HUES64 (cell line): ENCODE measurements at regions not wholly inside any gene's neighbourhood (a gene's known extent, or its start where the extent isn't known, plus 50 kb on each side); places are given as distances from the start of the nearest gene placed in this dataset.

Experiments used
- H3K27ac ChIP-seq: 2 replicates; pipeline ENCODE4 v1.7.0; 2013; ENCODE audit warnings: low read depth, low read length, inconsistent platforms
- H3K27me3 ChIP-seq: 2 replicates; pipeline ENCODE4 v1.6.1; 2013; ENCODE audit warnings: mild to moderate bottlenecking, low read length; ENCODE audit not compliant: insufficient read depth
- H3K36me3 ChIP-seq: 2 replicates; pipeline ENCODE4 v1.6.1; 2013; ENCODE audit warnings: mild to moderate bottlenecking, low read length; ENCODE audit not compliant: insufficient read depth
- H3K4me1 ChIP-seq: 2 replicates; pipeline ENCODE4 v1.6.1; 2013; ENCODE audit warnings: mild to moderate bottlenecking, low read length, moderate library complexity; ENCODE audit not compliant: insufficient read depth
- H3K4me3 ChIP-seq: 2 replicates; pipeline ENCODE4 v1.5.1; 2013; ENCODE audit warnings: mild to moderate bottlenecking, low read length, moderate library complexity
- H3K9ac ChIP-seq: 2 replicates; pipeline ENCODE4 v1.6.1; 2013; ENCODE audit warnings: mild to moderate bottlenecking, low read depth, low read length
- H3K9me3 ChIP-seq: 2 replicates; pipeline ENCODE4 v1.6.1; 2013; ENCODE audit warnings: low read depth, low read length; ENCODE audit not compliant: insufficient read depth
- WGBS: fragments of 150-250, 120-280 bp; methylation state at CpG from one replicate; pipeline ENCODE4 v1.1.7; 2013; ENCODE audit warnings: missing lambda C conversion rate; 5-methylcytosine and 5-hydroxymethylcytosine counted together

DNA sequence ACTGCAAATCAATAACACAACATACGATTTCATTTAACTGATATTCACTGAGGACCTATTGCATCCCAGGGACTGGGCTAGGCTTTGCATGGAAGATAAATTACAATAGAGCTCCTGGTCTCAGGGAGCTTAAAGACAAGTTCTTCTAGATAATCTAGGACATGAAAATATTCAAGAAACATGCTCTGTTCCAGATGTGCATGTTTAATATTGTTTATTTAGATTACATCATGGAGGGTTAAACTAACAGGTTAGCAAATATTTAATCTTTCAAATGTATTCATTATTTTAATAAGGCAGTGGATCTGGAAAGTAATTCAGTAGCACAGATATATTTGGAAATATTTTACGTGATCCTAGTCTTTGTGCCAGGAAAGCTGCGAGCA, 2430.3 kb downstream of the PCDH7 start:
- no peak overlapping the region for H3K9ac ChIP-seq
- no peak overlapping the region for H3K27ac ChIP-seq
- 98% methylated on average over 3 of the region's 3 CpGs for WGBS
- no peaks in the 10 kb centered on the region for H3K36me3 ChIP-seq
- H3K9me3 ChIP-seq = no peaks in the 10 kb centered on the region
- no peak overlapping the region for H3K4me3 ChIP-seq
- no peaks in the 10 kb centered on the region for H3K4me1 ChIP-seq
- no peaks in the 10 kb centered on the region for H3K27me3 ChIP-seq

DNA sequence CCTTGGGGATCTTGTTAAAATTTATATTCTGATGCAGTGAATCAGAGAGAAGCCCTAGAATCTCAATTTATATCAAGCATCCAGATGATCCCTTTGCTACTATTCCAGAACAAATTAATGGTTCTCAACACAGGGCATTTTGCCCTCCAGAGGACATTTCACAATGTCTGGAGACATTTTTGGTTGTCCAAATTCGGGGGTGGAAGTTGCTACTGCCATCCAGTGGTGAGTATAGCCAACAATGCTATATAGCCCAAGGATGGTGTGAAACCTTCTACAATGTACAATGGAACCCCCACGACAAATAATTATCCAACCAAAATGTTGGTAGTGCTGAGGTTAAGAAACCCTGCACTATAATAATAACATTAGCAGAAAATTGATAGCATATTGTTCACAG, 2440.0 kb downstream of the PCDH7 start:
- Histone ChIP-seq H3K4me1 (no peaks in the 10 kb centered on the region), H3K27ac (no peak overlapping the region), H3K4me3 (no peak overlapping the region), H3K27me3 (no peaks in the 10 kb centered on the region), H3K9me3 (no peaks in the 10 kb centered on the region), H3K36me3 (no peaks in the 10 kb centered on the region), H3K9ac (no peak overlapping the region)
- 43% methylated on average over 1 of the region's 2 CpGs for WGBS

DNA sequence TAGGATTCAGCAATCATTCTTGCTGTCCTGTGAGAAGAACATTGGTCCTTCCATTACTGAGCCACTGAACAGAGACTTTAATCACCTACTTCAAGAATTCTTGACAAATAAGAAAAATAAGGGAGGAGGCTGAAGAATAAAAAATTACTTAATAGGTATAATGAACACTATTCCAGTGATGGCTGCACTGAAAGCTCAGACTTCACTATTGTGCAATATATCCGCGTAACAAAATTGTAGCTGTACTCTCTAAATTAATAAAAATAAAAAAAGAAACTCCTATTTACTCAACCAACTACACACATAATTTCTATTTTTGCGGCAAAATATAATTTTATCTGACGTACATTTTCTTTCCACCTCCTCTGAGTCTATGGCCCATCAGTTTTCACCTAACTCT, 2441.0 kb downstream of the PCDH7 start:
- Histone ChIP-seq H3K36me3 (no peaks in the 10 kb centered on the region), H3K4me1 (no peaks in the 10 kb centered on the region), H3K4me3 (no peak overlapping the region), H3K9me3 (no peaks in the 10 kb centered on the region), H3K9ac (no peak overlapping the region), H3K27ac (no peak overlapping the region), H3K27me3 (no peaks in the 10 kb centered on the region)
- WGBS = 94% methylated on average over 4 of the region's 4 CpGs

DNA sequence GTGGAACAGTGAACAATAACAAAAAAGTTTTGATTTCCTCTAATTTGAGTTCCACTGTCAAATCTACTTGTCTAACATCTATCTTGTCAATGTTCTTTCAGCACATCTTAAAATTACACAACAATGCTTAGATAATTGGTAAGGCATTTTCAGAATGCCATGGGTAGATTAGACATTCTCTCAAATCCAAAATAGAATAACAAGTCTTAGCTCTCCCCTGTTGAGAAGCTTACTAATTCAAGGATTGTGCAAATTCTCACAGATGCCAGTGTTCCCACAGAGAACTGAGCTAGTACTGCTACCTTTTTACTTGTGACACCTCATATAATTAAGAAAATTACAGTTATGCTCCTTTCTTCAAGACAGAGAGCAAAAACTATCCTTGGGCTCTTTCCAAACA, 2442.0 kb downstream of the PCDH7 start:
- H3K27me3 ChIP-seq = no peaks in the 10 kb centered on the region
- no peaks in the 10 kb centered on the region for H3K36me3 ChIP-seq
- no peak overlapping the region for H3K9ac ChIP-seq
- no peaks in the 10 kb centered on the region for H3K9me3 ChIP-seq
- H3K27ac ChIP-seq = no peak overlapping the region
- no peaks in the 10 kb centered on the region for H3K4me1 ChIP-seq
- H3K4me3 ChIP-seq = no peak overlapping the region

DNA sequence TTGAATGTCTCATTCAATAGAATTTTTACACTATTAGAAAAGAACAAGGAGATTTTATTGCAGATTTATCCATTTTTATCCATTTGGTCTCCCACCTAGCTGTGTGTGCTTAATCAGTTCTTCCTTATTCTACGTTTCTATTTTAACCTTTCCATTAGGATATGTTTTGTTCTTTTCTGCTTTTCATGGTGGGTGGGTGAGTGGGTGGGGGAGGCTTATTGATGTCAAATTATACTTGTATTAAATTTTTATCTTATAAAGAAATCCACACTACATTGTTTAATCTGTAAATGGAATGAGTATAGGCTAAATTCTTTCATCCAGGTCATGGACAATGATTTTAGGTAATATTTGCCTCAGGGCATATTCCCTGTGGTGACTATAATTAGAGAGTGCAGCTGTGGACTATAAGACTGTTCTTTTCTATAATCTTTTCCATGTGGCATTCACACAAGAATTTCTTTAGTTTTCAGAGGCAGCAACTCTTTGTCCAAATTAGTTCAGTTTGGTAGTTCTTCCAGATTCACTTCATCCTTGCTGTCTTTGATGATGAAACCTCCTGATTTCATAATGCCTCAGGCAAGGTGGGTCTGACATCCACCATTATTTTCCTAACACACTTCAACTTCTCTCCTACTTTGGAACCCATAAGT, 2451.8 kb downstream of the PCDH7 start:
- WGBS = no CpG with 5 or more reads among the region's 1 CpG
- H3K4me3 ChIP-seq = no peak overlapping the region

DNA sequence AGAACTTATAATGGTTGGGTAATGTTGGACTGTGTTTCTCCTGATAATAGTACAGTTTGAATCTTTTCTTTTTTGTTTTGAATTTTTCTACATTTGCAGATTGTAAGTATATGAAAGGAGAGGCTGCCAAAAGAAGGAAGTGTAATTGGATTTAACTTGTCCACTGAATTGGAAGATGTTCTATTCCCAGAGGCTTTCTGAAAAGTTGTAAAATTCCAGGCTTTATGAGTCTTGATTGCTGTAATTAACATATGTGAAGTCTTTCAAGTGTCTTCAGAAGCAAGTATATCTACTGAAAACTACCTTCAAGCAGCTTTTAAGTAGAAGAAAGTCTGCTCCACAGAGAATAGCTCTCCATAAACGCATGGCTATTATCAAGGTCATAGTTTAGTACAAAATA, 2456.4 kb downstream of the PCDH7 start:
- Histone ChIP-seq H3K4me1 (0 out of 2 replicates have a peak, but pooled peaks cover 12% of the 10 kb centered on the region), H3K27ac (no peak overlapping the region), H3K9ac (no peak overlapping the region), H3K36me3 (no peaks in the 10 kb centered on the region), H3K9me3 (no peaks in the 10 kb centered on the region), H3K27me3 (no peaks in the 10 kb centered on the region), H3K4me3 (no peak overlapping the region)
- no CpG with 5 or more reads among the region's 1 CpG for WGBS

More for the DNA sequence above, 2451.8 kb downstream of the PCDH7 start:
- Histone ChIP-seq H3K36me3 (no peaks in the 10 kb centered on the region), H3K9ac (no peak overlapping the region), H3K9me3 (no peaks in the 10 kb centered on the region), H3K4me1 (0 out of 2 replicates have a peak, but pooled peaks cover 11% of the 10 kb centered on the region), H3K27ac (no peak overlapping the region), H3K27me3 (no peaks in the 10 kb centered on the region)

DNA sequence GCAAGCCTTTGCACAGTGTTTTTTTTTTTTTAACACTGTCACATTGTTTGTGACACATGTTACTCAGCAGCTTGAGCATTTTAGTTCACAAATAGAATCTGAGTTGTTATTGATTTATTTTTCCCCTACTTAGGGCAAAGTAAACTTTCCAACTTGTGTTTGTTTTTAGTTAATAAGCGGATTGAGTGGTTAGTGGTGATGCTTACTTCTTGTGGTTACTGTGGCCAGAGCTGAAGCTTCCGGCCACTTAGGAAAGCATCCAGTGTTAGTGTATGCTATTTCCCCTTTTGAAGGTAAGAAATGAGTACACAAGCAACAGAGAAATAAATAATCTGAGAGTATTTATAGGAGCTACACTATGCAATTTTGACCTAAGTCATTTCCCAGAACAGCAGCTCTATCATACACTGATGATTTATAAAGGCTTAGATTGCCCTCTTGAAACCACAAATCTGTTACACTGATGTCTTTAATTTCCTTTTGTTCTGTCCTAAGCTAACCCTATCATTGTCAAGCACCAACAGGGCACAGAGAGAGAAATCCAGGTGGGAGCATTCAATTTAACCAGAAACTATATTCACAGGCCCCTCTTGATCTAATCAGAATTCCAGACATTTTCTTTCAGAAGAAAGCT, 2464.6 kb downstream of the PCDH7 start:
- Histone ChIP-seq H3K9ac (no peak overlapping the region), H3K27me3 (no peaks in the 10 kb centered on the region), H3K4me1 (no peaks in the 10 kb centered on the region), H3K9me3 (peaks cover 12% of the 10 kb centered on the region), H3K27ac (no peak overlapping the region), H3K36me3 (no peaks in the 10 kb centered on the region), H3K4me3 (no peak overlapping the region)
- WGBS = 92% methylated on average over 2 of the region's 2 CpGs

DNA sequence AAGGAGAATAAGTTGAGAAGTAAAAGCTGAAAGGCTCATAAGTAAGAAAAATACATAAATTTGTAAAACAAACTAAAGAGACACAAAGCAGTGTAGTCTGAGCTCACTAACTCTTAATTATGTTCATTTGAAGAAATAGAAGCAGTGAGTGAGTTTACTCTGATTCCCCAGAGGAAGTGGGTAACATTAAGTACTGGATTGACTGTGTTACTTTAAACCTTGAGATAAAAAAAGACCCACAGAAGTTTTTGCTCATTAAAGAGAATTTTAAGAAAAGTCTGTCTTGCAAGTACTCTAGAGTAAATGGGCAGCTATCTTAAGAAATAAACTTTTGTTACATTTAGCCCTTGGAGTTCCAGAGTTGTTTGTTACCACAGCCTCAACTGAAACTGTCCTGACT, 2466.9 kb downstream of the PCDH7 start:
- H3K4me1 ChIP-seq = no peaks in the 10 kb centered on the region
- no peak overlapping the region for H3K4me3 ChIP-seq
- no peaks in the 10 kb centered on the region for H3K36me3 ChIP-seq
- peaks cover 12% of the 10 kb centered on the region for H3K9me3 ChIP-seq
- no peak overlapping the region for H3K27ac ChIP-seq
- no peak overlapping the region for H3K9ac ChIP-seq
- no peaks in the 10 kb centered on the region for H3K27me3 ChIP-seq

DNA sequence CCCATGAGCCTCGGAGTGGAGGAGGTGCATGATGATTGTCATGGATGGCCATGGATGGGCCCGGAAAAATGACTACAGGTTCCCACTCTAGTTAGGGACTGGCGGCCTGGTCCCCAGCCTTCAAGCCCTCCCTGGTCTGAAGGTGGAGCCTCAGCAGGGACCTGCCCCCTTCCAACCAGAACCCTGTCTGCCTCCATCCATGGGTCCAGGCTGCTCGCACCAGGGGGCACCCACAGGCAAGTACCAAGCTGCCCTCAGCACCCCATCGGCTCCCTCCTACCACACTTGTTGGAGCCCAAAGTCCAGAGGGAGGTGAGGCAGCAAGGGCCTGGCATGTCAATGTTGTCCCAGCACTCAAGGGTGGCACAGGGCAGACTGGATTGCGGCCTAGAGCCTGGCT, 2468.6 kb downstream of the PCDH7 start:
- H3K4me1 ChIP-seq = peaks cover 1% of the 10 kb centered on the region; the same call in 1 of the 2 replicates
- no peaks in the 10 kb centered on the region for H3K36me3 ChIP-seq
- H3K9ac ChIP-seq = no peak overlapping the region
- WGBS = 88% methylated on average over 6 of the region's 6 CpGs
- peaks cover 12% of the 10 kb centered on the region for H3K9me3 ChIP-seq
- no peak overlapping the region for H3K4me3 ChIP-seq
- H3K27me3 ChIP-seq = no peaks in the 10 kb centered on the region
- H3K27ac ChIP-seq = no peak overlapping the region

DNA sequence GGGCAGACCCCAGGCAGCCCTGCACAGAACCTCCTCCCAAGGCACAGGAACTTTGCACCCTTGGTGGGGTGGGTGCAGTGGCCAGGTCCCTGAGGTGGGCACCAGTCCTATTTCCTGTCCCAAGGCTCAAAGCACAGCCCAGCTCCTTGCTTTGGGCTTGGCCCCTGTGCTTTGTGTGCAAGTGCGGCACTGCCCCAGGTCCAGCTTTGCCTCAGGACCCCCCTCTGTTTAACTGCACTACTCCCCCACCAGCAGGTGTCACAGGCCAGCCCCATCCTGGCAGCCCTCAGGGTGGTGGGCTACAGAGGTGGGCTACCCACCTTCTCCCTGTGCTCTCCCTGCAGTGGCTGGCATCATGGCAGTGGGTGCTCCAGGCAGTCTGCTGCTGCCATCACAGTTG, 2469.0 kb downstream of the PCDH7 start:
- Histone ChIP-seq H3K4me1 (peaks cover 5% of the 10 kb centered on the region; the same call in 1 of the 2 replicates), H3K27me3 (no peaks in the 10 kb centered on the region), H3K36me3 (no peaks in the 10 kb centered on the region), H3K4me3 (no peak overlapping the region), H3K9me3 (peaks cover 12% of the 10 kb centered on the region), H3K27ac (no peak overlapping the region), H3K9ac (no peak overlapping the region)
- 100% methylated on average over 1 of the region's 1 CpG for WGBS

DNA sequence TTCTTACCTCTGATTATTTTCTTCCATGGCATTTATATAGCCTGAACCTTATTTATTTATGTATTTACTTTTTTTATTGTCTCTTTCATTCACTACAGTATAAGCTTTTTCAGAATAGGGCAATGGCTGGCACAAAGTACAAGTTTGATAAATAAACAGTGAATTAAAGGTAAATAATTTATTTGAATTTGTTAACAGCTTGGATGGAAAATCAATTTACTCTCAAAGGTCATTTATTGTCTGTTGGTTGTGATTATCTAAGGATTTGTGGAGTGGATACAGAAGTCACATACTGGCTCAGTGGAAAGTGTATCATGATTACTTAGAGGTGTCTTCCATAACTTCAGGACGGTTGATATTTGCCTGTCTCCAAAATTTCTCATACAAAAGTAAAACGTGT, 2472.9 kb downstream of the PCDH7 start:
- 87% methylated on average over 2 of the region's 2 CpGs for WGBS
- H3K4me1 ChIP-seq = peaks cover 5% of the 10 kb centered on the region; the same call in 1 of the 2 replicates
- H3K4me3 ChIP-seq = no peak overlapping the region
- H3K27me3 ChIP-seq = no peaks in the 10 kb centered on the region
- no peak overlapping the region for H3K27ac ChIP-seq
- H3K9me3 ChIP-seq = peaks cover 7% of the 10 kb centered on the region; the same call in 1 of the 2 replicates
- no peak overlapping the region for H3K9ac ChIP-seq
- H3K36me3 ChIP-seq = no peaks in the 10 kb centered on the region

DNA sequence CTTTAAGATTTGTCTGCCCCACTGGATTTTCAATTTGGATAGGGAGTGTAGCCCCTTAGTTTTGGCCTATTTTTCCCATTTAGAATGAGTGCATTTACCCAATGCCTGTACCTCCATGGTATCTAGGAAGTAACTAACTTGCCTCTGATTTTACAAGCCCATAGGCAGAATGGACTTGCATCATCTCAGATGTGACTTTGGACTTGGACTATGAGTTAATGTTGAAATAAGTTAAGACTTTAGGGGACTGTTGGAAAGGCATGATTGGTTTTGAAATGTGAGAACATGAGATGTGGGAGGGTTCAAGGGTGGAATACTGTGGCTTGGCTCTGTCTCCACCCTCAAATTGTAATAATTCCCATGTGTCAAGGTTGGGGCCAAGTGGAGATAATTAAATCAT, 2480.2 kb downstream of the PCDH7 start:
- Histone ChIP-seq H3K9ac (no peak overlapping the region), H3K27me3 (no peaks in the 10 kb centered on the region), H3K9me3 (peaks cover 12% of the 10 kb centered on the region; the same call in 1 of the 2 replicates), H3K4me3 (no peak overlapping the region), H3K4me1 (no peaks in the 10 kb centered on the region), H3K27ac (no peak overlapping the region), H3K36me3 (no peaks in the 10 kb centered on the region)
